ENCODE measurements at regions not wholly inside any gene's neighbourhood (a gene's known extent, or its start where the extent isn't known, plus 50 kb on each side); places are given as distances from the start of the nearest gene placed in this dataset.

DNA sequence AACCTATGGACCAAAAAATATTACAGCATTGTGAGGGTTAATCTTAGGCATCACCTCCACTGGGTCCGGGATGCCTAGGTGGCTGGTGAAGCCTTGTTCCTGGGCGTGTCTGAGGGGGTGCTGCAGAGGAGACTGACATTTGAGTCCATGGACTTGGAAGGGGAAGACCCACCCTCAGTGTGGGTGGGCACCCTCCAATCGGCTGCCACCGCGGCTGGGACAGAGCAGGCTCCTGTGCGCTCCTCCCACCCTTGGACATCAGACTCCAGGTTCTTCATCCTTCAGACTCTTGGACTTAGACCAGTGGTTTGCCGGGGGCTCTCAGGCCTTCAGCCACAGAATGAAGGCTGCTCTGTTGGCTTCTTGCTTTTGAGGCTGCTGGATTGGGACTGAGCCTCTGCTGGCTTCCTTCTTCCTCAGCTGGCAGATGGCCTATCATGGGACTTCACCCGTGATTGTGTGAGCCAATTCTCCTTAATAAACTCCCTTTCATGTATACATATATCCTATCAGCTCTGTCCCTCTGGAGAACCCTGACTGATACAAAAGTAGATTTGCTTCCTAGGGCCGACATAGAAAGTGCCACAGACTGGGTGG lies 113.1 kb downstream of the TTLL2 start:
- no peak overlapping the region for H3K4me3 ChIP-seq
- H3K27ac ChIP-seq: no peak overlapping the region
- no peak overlapping the region for H3K9ac ChIP-seq (ENCODE audit: low read depth in 2 of 2, low read length in 2 of 2)
- H3K36me3 ChIP-seq: no peaks in the 10 kb centered on the region
- intact Hi-C loops (cut with DNase I): no loop called here
- H3K9me3 ChIP-seq: no peaks in the 10 kb centered on the region
- DNase-seq: no peak
- TF ChIP-seq, protein P1, sequence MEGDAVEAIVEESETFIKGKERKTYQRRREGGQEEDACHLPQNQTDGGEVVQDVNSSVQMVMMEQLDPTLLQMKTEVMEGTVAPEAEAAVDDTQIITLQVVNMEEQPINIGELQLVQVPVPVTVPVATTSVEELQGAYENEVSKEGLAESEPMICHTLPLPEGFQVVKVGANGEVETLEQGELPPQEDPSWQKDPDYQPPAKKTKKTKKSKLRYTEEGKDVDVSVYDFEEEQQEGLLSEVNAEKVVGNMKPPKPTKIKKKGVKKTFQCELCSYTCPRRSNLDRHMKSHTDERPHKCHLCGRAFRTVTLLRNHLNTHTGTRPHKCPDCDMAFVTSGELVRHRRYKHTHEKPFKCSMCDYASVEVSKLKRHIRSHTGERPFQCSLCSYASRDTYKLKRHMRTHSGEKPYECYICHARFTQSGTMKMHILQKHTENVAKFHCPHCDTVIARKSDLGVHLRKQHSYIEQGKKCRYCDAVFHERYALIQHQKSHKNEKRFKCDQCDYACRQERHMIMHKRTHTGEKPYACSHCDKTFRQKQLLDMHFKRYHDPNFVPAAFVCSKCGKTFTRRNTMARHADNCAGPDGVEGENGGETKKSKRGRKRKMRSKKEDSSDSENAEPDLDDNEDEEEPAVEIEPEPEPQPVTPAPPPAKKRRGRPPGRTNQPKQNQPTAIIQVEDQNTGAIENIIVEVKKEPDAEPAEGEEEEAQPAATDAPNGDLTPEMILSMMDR (IDR thresholded peaks at IDR 0.05): no peak
- no peaks in the 10 kb centered on the region for H3K4me1 ChIP-seq
- no peaks in the 10 kb centered on the region for H3K27me3 ChIP-seq

GRCh38 chr6:167441715-167442206 lies 116.9 kb downstream of the TTLL2 start:
- intact Hi-C loops (cut with DNase I): no loop called here
- no peaks in the 10 kb centered on the region for H3K36me3 ChIP-seq
- TF ChIP-seq, protein P1 (IDR thresholded peaks at IDR 0.05): no peak
- H3K27ac ChIP-seq: no peak overlapping the region
- DNase-seq: no peak
- H3K9me3 ChIP-seq: no peaks in the 10 kb centered on the region
- H3K9ac ChIP-seq (ENCODE audit: low read depth in 2 of 2, low read length in 2 of 2): no peak overlapping the region
- no peaks in the 10 kb centered on the region for H3K4me1 ChIP-seq
- no peak overlapping the region for H3K4me3 ChIP-seq
- H3K27me3 ChIP-seq: no peaks in the 10 kb centered on the region

DNA sequence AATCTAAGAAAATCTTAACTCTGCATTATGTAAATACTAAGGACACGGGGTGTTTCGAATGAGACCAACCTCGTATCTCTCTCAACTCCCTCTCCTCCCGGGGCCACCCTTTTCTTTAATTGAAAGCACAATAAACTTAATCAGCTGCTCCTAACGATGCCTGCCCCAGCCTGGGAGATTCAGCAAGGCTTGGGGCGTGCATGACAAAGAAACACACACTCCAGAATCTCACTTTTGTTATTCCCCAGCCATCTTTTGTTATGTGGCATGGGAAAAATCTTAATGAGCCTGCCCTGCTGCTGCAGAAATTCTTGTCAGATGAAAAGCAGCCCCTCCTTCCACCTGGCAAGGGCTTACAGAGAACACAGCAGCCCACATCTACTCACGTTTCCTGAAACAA lies 117.4 kb downstream of the TTLL2 start:
- no peaks in the 10 kb centered on the region for H3K27me3 ChIP-seq
- no peak overlapping the region for H3K4me3 ChIP-seq
- H3K27ac ChIP-seq: no peak overlapping the region
- H3K4me1 ChIP-seq: no peaks in the 10 kb centered on the region
- TF ChIP-seq, protein P1 (IDR thresholded peaks at IDR 0.05): no peak
- DNase-seq: no peak
- no peaks in the 10 kb centered on the region for H3K36me3 ChIP-seq
- no peak overlapping the region for H3K9ac ChIP-seq (ENCODE audit: low read depth in 2 of 2, low read length in 2 of 2)
- H3K9me3 ChIP-seq: no peaks in the 10 kb centered on the region
- intact Hi-C loops (cut with DNase I): no loop called here

- intact Hi-C loops (cut with DNase I): no loop called here
- no peaks in the 10 kb centered on the region for H3K9me3 ChIP-seq
- H3K27ac ChIP-seq: no peak overlapping the region
- H3K27me3 ChIP-seq: no peaks in the 10 kb centered on the region
- TF ChIP-seq, protein P1 (IDR thresholded peaks at IDR 0.05): no peak
- no peak overlapping the region for H3K4me3 ChIP-seq
- H3K36me3 ChIP-seq: no peaks in the 10 kb centered on the region
- DNase-seq: no peak
- H3K4me1 ChIP-seq: no peaks in the 10 kb centered on the region
- H3K9ac ChIP-seq (ENCODE audit: low read depth in 2 of 2, low read length in 2 of 2): no peak overlapping the region
These were observed 118.2 kb downstream of the TTLL2 start for GRCh38 chr6:167442796-167443680.

DNA sequence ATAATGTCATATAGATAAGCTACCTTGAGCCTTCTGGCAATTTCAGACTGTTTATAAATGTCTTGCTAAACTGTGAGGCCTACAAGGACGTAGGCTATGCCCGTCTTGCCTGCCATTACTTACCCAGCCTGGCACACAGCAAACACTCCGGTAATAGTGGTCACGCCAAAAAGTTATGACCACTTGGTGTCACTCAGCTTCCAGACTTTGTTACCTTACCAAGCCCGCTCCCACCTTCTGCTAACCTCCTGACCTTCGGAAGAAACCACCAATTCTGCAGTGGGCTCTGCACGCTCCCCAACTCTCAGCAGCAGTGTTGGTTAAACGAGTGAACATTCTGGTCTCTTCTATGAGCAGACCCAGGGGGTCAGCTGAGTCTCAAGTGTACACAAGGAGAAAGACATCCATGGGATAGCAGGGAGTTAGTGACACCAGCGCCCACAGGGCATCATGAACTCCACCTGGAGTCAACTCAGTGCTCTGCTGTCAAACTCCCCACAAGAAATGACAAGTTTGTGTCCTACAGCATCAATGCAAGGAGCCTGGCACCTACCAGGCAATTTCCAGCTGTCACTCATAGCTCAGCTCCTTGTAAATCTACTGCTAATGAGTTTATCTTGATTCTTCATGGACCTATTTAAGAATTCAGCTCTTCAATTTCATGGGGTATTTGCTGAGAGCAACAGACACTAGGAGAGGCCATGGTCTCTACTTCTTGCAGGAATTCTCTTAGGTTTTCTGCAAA lies 119.9 kb downstream of the TTLL2 start:
- Histone ChIP-seq H3K4me3 (no peak overlapping the region), H3K36me3 (no peaks in the 10 kb centered on the region), H3K9me3 (no peaks in the 10 kb centered on the region), H3K27me3 (no peaks in the 10 kb centered on the region), H3K4me1 (no peaks in the 10 kb centered on the region), H3K27ac (no peak overlapping the region), H3K9ac (ENCODE audit: low read depth in 2 of 2, low read length in 2 of 2) (no peak overlapping the region)
- DNase-seq: no peak
- TF ChIP-seq, protein P1 (IDR thresholded peaks at IDR 0.05): no peak
- intact Hi-C loops (cut with DNase I): no loop called here

Data from colonic mucosa (tissue), 4 donors.